ENCODE measurements at regions not wholly inside any gene's neighbourhood (a gene's known extent, or its start where the extent isn't known, plus 50 kb on each side); places are given as distances from the start of the nearest gene placed in this dataset.

DNA sequence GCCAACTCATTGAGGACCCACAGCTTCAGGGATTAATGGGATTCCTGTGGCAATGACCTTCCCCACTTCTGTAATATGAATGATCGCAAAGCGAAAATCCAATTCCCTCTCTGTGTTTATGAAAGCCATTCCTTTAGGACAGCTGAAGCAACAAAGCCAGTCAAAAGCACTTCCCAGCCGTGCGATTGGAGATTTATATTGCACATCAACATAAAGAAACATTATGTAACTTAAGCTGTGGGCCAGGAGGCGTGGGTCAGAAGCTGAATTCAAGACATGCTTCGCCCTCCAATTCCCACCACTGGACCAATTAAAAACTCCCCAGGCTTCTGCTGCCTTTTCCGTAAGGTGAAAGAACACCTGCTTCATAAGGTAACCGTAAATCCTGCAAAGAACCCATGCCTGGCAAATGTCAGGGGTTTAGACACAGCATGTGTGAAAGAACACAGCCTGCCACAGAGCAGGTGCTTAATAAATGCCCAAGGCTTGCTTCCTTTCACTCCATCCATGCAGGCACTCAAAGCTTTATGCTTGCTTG, 138.9 kb upstream of the SOD1 start:
- FAIRE-seq (no peak), DNase-seq (ENCODE audit: low read depth in 1 of 2, low spot score in 2 of 2) (no peak)
- Histone ChIP-seq H2BK15ac (ENCODE audit: low read length) (no peak overlapping the region), H3K9me3 (ENCODE audit: insufficient read depth in 2 of 2, low read depth in 1 of 2, low read length in 1 of 2) (no peaks in the 10 kb centered on the region), H2BK12ac (ENCODE audit: low read depth, low read length) (no peak overlapping the region), H4K8ac (ENCODE audit: extremely low read depth, insufficient read depth, low read length) (no peak overlapping the region), H3K27ac (ENCODE audit: low read depth, low read length) (no peak overlapping the region), H3K18ac (ENCODE audit: extremely low read depth, low read length) (no peak overlapping the region), H3K27me3 (replicated peaks in 1 of 4; ENCODE audit: control insufficient read depth in 3 of 4, extremely low read depth in 1 of 4, insufficient read depth in 3 of 4, low read length in 3 of 4) (no peaks in the 10 kb centered on the region), H2BK5ac (ENCODE audit: low read depth, low read length) (no peak overlapping the region), H2BK20ac (ENCODE audit: low read length) (no peak overlapping the region), H3K4me3 (ENCODE audit: extremely low read depth in 1 of 4, insufficient read depth in 2 of 4, low read depth in 3 of 4, low read length in 4 of 4) (no peak overlapping the region), H3K4ac (replicated peaks; ENCODE audit: insufficient read length, low read depth, low read length) (no peak overlapping the region), H3K4me2 (ENCODE audit: insufficient read depth in 1 of 2, low read depth in 2 of 2, low read length in 2 of 2) (no peak overlapping the region), H3K9ac (replicated peaks in 1 of 4; ENCODE audit: extremely low read depth in 1 of 4, low read depth in 3 of 4, low read length in 3 of 4) (no peak overlapping the region), H2AK5ac (ENCODE audit: low read depth, low read length) (no peak overlapping the region), H3K56ac (replicated peaks; ENCODE audit: insufficient read length, low read depth, low read length) (no peak overlapping the region), H3K79me1 (ENCODE audit: low read depth, low read length) (no peaks in the 10 kb centered on the region), H4K20me1 (replicated peaks in 1 of 2; ENCODE audit: control insufficient read depth in 1 of 2, insufficient read depth in 2 of 2, low read length in 2 of 2) (no peaks in the 10 kb centered on the region), H3K23ac (ENCODE audit: insufficient read length) (no peak overlapping the region), H4K5ac (ENCODE audit: insufficient read length, low read depth, low read length) (no peak overlapping the region), H3K79me2 (ENCODE audit: control insufficient read depth in 1 of 2, insufficient read depth in 2 of 2, low read length in 2 of 2) (peaks cover 0 to 33% of the 10 kb centered on the region in 2 experiments; a peak in 2 of 4 replicates), H3K4me1 (replicated peaks in 1 of 4; ENCODE audit: control insufficient read depth in 3 of 4, insufficient read depth in 4 of 4, low read length in 3 of 4) (peaks cover 0 to 8% (median 5%) of the 10 kb centered on the region in 4 experiments; a peak in 5 of 7 replicates), H3K23me2 (ENCODE audit: low read depth, low read length) (no peaks in the 10 kb centered on the region), H2BK120ac (replicated peaks; ENCODE audit: low read depth, low read length) (no peak overlapping the region), H3K36me3 (ENCODE audit: control insufficient read depth in 2 of 4, insufficient read depth in 4 of 4, low read length in 3 of 4) (no peaks in the 10 kb centered on the region), H3K14ac (ENCODE audit: insufficient read length) (no peak overlapping the region), H4K91ac (replicated peaks; ENCODE audit: insufficient read length, low read length) (no peak overlapping the region), H2AFZ (ENCODE audit: low read length) (no peak overlapping the region)
- 90% methylated on average over 8 of the region's 8 CpGs; no CpG with 5 or more reads in 1 of the 2 experiments for WGBS, 2 experiments (ENCODE audit: extremely low coverage in 1 of 2, insufficient coverage in 1 of 2, insufficient read length in 1 of 2, insufficient replicate concordance in 2 of 2, low coverage in 1 of 2, low lambda C conversion rate in 2 of 2, missing lambda C conversion rate in 1 of 2)
- TF ChIP-seq EGR1 (IDR thresholded peaks at IDR 0.05; ENCODE audit: borderline replicate concordance, low read depth, low read length) (no peak), CREB1 (IDR thresholded peaks at IDR 0.05) (no peak), ATF2 (IDR thresholded peaks at IDR 0.05; ENCODE audit: low read length) (no peak), TAF1 (IDR thresholded peaks at IDR 0.05; ENCODE audit: low read depth, low read length) (no peak), CBX8 (IDR thresholded peaks at IDR 0.05; ENCODE audit: borderline replicate concordance, low read depth, low read length) (no peak), RXRA (IDR thresholded peaks at IDR 0.05; ENCODE audit: insufficient read depth, low read depth, low read length) (no peak), MAFK (IDR thresholded peaks at IDR 0.05; ENCODE audit: low read depth, low read length) (no peak), NRF1 (IDR thresholded peaks at IDR 0.05; ENCODE audit: low read depth, low read length) (no peak), HDAC6 (IDR thresholded peaks at IDR 0.05; ENCODE audit: low read depth, low read length) (no peak)
- TF ChIP-seq, protein P1, sequence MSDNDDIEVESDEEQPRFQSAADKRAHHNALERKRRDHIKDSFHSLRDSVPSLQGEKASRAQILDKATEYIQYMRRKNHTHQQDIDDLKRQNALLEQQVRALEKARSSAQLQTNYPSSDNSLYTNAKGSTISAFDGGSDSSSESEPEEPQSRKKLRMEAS (IDR thresholded peaks at IDR 0.05): no peak
- ChIA-PET POLR2A (ENCODE audit: partially characterized antibody) (interaction anchor here (1.4 kb wide), 1 partner anchor 38 kb away, joined by 5 read pairs; no protein-coding TSS in a partner anchor), CTCF (ENCODE audit: partially characterized antibody) (interaction anchor here (0.7 to 2.7 kb wide), 4 partner anchors 10 to 17 kb away, joined by 3 to 6 read pairs (median 4); no protein-coding TSS in a partner anchor)
